GM12875 (cell line): ENCODE measurements at regions not wholly inside any gene's neighbourhood (a gene's known extent, or its start where the extent isn't known, plus 50 kb on each side); places are given as distances from the start of the nearest gene placed in this dataset.

ENCODE experiments used
- H3K4me3 ChIP-seq: one replicate; pipeline ENCODE4 v1.5.1; 2011; ENCODE audit warnings: low read depth, low read length, control low read depth
- CTCF ChIP-seq: IDR thresholded peaks from 2 replicates; pipeline ENCODE4 v1.5.1; 2011; ENCODE audit warnings: low read depth, mild to moderate bottlenecking, control low read depth, inconsistent platforms, low read length, moderate library complexity, borderline replicate concordance; ENCODE audit not compliant: insufficient read depth

GRCh38 chr20:39563349-39563748, 601.2 kb downstream of the DHX35 start:
- H3K4me3 ChIP-seq, result no peak overlapping the region
- no peak for TF ChIP-seq CTCF

- H3K4me3 ChIP-seq, result no peak overlapping the region
- TF ChIP-seq CTCF, result no peak
These were observed 592.2 kb downstream of the DHX35 start for GRCh38 chr20:39554341-39554740.

GRCh38 chr20:39553120-39553519, 591.0 kb downstream of the DHX35 start:
- TF ChIP-seq CTCF, result no peak
- no peak overlapping the region for H3K4me3 ChIP-seq

- no peak for TF ChIP-seq CTCF
- no peak overlapping the region for H3K4me3 ChIP-seq
These were observed 587.6 kb downstream of the DHX35 start for GRCh38 chr20:39549733-39550132.

GRCh38 chr20:39547546-39548408, 585.6 kb downstream of the DHX35 start:
- no peak for TF ChIP-seq CTCF
- no peak overlapping the region for H3K4me3 ChIP-seq

GRCh38 chr20:39541136-39541803, 579.1 kb downstream of the DHX35 start:
- TF ChIP-seq CTCF, result no peak
- H3K4me3 ChIP-seq, result no peak overlapping the region

- TF ChIP-seq CTCF, result no peak
- no peak overlapping the region for H3K4me3 ChIP-seq
These were observed 576.2 kb downstream of the DHX35 start for GRCh38 chr20:39538317-39538716.
